NB4 (cell line): ENCODE measurements at regions not wholly inside any gene's neighbourhood (a gene's known extent, or its start where the extent isn't known, plus 50 kb on each side); places are given as distances from the start of the nearest gene placed in this dataset.

Experiments used
- DNase-seq: peaks from one replicate; pipeline ENCODE4 v3.0.0; 2010; ENCODE audit warnings: low read depth
- H3K4me3 ChIP-seq: one replicate; pipeline ENCODE4 v1.5.1; 2011; ENCODE audit warnings: mild to moderate bottlenecking, low read depth, low read length, moderate library complexity
- MYC ChIP-seq: IDR thresholded peaks from 2 replicates; pipeline ENCODE4 v1.6.1; 2011; ENCODE audit warnings: low read depth, low read length
- POLR2A ChIP-seq: IDR thresholded peaks from 2 replicates; pipeline ENCODE4 v1.6.1; 2011; ENCODE audit warnings: mild to moderate bottlenecking; ENCODE audit not compliant: insufficient read length; ENCODE audit errors: extremely low read depth
- TF ChIP-seq, protein P1 (sequence below): IDR thresholded peaks from one replicate; pipeline ENCODE4 v1.5.1; 2012; ENCODE audit warnings: low read depth, low read length
- TF ChIP-seq, protein P2 (sequence below): IDR thresholded peaks from 2 replicates; pipeline ENCODE4 v1.6.1; 2011; ENCODE audit warnings: low read depth, low read length

DNA sequence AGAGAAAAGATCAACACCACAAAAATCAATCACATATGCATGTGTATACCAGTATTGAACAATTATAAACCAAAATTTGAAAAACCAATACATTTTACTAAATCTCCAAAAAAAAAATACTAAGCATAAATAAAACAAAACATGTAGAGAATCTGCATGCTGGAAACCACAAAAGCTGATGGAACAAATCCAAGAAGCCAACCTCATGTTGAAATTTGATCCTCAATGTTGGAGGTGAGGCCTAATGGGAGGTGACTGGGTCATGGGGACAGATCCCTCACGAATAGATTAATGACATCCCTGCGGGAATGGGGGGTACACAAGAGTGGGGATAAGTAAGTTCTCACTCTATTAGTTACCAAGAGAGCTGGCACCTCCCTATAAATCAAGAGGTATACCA, 82.5 kb downstream of the OAT start:
- no peak for TF ChIP-seq MYC
- no peak for TF ChIP-seq POLR2A
- TF ChIP-seq, protein P1, sequence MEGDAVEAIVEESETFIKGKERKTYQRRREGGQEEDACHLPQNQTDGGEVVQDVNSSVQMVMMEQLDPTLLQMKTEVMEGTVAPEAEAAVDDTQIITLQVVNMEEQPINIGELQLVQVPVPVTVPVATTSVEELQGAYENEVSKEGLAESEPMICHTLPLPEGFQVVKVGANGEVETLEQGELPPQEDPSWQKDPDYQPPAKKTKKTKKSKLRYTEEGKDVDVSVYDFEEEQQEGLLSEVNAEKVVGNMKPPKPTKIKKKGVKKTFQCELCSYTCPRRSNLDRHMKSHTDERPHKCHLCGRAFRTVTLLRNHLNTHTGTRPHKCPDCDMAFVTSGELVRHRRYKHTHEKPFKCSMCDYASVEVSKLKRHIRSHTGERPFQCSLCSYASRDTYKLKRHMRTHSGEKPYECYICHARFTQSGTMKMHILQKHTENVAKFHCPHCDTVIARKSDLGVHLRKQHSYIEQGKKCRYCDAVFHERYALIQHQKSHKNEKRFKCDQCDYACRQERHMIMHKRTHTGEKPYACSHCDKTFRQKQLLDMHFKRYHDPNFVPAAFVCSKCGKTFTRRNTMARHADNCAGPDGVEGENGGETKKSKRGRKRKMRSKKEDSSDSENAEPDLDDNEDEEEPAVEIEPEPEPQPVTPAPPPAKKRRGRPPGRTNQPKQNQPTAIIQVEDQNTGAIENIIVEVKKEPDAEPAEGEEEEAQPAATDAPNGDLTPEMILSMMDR: no peak
- TF ChIP-seq, protein P2, sequence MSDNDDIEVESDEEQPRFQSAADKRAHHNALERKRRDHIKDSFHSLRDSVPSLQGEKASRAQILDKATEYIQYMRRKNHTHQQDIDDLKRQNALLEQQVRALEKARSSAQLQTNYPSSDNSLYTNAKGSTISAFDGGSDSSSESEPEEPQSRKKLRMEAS: no peak
- no peak for DNase-seq
- H3K4me3 ChIP-seq: no peak overlapping the region

DNA sequence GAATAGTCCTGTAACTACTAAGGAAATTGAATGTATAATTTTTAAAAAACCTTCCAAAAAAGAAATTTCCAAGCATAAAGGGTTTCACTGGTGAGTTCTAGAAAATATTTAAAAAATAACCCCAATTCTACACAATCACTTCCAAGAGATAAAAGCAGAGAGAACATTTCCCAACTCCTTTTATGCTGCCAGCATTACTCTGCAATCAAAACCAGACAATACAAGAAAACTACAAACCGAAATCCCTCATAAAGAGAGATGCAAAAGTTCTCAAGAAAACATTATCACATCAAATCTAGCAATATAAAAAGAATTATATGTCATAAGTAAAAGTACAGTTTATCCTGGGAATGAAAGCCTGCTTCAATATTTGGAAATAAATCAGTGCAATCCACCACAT, 84.8 kb downstream of the OAT start:
- DNase-seq: no peak
- no peak overlapping the region for H3K4me3 ChIP-seq
- TF ChIP-seq, protein P1: no peak
- TF ChIP-seq POLR2A: no peak
- TF ChIP-seq MYC: no peak
- TF ChIP-seq, protein P2: no peak

DNA sequence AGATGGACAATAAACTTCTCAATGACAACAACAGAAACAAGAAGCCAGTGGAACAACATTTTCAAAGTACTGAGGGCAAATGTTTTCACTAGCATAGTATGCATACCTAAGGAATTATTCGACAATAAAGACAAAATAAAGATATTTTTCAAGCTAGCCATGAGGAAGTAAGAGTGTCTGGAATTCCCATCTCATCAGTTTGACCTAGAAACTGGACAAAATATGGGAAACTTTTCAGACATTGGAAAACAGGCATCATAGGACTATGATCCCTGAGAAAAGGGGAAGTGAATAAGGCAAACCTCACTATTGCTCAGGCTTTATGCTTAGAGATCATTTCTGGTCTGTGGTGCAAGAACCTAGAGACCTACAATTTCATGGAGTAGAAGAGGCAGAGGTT, 86.3 kb downstream of the OAT start:
- no peak for TF ChIP-seq MYC
- no peak for TF ChIP-seq POLR2A
- TF ChIP-seq, protein P2: no peak
- TF ChIP-seq, protein P1: no peak
- peak; percentile 42 for DNase-seq
- H3K4me3 ChIP-seq: no peak overlapping the region

DNA sequence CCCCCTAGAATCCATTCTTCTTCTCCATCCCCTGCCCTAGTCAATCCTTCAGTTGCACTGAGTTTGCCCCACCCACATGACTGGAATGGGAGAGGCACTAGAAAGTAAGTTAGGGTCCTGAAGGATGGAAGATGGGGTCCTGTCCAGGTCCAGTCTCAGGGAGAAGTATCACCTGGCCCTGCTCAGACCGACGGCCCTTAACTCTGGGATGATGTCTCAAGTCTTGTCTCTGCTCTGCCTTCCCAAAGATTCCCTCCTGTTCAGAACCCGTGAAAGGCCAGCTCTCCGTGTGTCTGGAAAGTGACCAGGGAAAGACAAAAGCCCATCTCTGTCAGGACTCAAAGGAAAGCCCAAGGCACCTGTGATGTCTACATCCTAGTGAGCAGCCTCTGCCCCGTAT, 88.8 kb downstream of the OAT start:
- DNase-seq: no peak
- TF ChIP-seq, protein P2: no peak
- TF ChIP-seq MYC (no peak), POLR2A (no peak)
- TF ChIP-seq, protein P1: no peak
- H3K4me3 ChIP-seq: no peak overlapping the region

DNA sequence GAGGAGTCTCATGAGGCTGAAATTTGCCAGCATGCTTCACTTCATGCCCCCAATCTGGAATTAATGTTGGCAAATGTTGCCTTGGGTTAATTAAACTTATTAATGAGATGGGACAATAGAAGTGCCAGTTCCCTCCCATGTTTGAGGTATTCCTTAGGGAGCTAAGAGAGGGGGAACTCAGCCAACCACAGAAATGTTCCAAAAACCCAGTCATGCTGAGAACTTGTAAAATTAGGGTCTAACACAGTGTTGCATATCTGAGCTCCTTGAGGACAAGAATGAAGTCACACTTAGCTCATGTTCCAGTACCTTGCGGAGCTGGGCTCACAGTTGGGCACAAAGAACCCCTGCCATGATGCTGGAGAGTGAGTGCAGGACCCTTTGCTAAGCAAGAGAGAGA, 89.4 kb downstream of the OAT start:
- no peak overlapping the region for H3K4me3 ChIP-seq
- DNase-seq: no peak

More for the DNA sequence above, 89.4 kb downstream of the OAT start:
- TF ChIP-seq, protein P2: no peak
- TF ChIP-seq POLR2A (no peak), MYC (no peak)
- TF ChIP-seq, protein P1: no peak
